Epithelial cell of prostate (primary cell): ENCODE measurements at regions not wholly inside any gene's neighbourhood (a gene's known extent, or its start where the extent isn't known, plus 50 kb on each side); places are given as distances from the start of the nearest gene placed in this dataset.
A peak's percentile ranks its signal among the peaks of the same experiment; 100 is the strongest.

ENCODE experiments used
- DNase-seq: peaks from one replicate; pipeline ENCODE4 v3.0.0-alpha.2; 2011; ENCODE audit warnings: low read depth, low spot score
- H3K27ac ChIP-seq: fragments of 450-650 bp; 2 replicates; pipeline ENCODE4 v1.5.1; 2017; ENCODE audit warnings: mild to moderate bottlenecking

- no peak for DNase-seq
Measured at GRCh38 chr4:189036906-189037305, 897.7 kb downstream of the TRIML1 start.

GRCh38 chr4:189046642-189047041 lies 894.0 kb upstream of the FRG1 start:
- DNase-seq = peak; percentile 27
- H3K27ac ChIP-seq = no peak overlapping the region

More at GRCh38 chr4:189036906-189037305, 897.7 kb downstream of the TRIML1 start:
- no peak overlapping the region for H3K27ac ChIP-seq

GRCh38 chr4:189048119-189048518 lies 892.6 kb upstream of the FRG1 start:
- H3K27ac ChIP-seq = no peak overlapping the region
- DNase-seq = no peak

GRCh38 chr4:189049682-189050081 lies 891.0 kb upstream of the FRG1 start:
- no peak for DNase-seq
- H3K27ac ChIP-seq = no peak overlapping the region

GRCh38 chr4:189050643-189051042 lies 890.0 kb upstream of the FRG1 start:
- DNase-seq = peak; percentile 10
- no peak overlapping the region for H3K27ac ChIP-seq

- DNase-seq = no peak
- H3K27ac ChIP-seq = no peak overlapping the region
Measured at GRCh38 chr4:189053621-189054020, 887.1 kb upstream of the FRG1 start.

- DNase-seq = no peak
- H3K27ac ChIP-seq = no peak overlapping the region
Measured at GRCh38 chr4:189060104-189060503, 880.6 kb upstream of the FRG1 start.

- DNase-seq = no peak
- no peak overlapping the region for H3K27ac ChIP-seq
Measured at GRCh38 chr4:189062047-189062820, 878.4 kb upstream of the FRG1 start.

- H3K27ac ChIP-seq = peak overlapping the region; percentile 32
- DNase-seq = no peak
Measured at GRCh38 chr4:189069772-189070171, 870.9 kb upstream of the FRG1 start.

- DNase-seq = no peak
- no peak overlapping the region for H3K27ac ChIP-seq
Measured at GRCh38 chr4:189071241-189071640, 869.4 kb upstream of the FRG1 start.

- no peak overlapping the region for H3K27ac ChIP-seq
- no peak for DNase-seq
Measured at GRCh38 chr4:189073739-189074138, 866.9 kb upstream of the FRG1 start.

GRCh38 chr4:189081826-189082225 lies 858.8 kb upstream of the FRG1 start:
- no peak overlapping the region for H3K27ac ChIP-seq
- DNase-seq = peak; percentile 65

- no peak for DNase-seq
- H3K27ac ChIP-seq = no peak overlapping the region
Measured at GRCh38 chr4:189083769-189084168, 856.9 kb upstream of the FRG1 start.

GRCh38 chr4:189084671-189085070 lies 856.0 kb upstream of the FRG1 start:
- H3K27ac ChIP-seq = no peak overlapping the region
- DNase-seq = no peak

- H3K27ac ChIP-seq = no peak overlapping the region
- no peak for DNase-seq
Measured at GRCh38 chr4:189087971-189088370, 852.7 kb upstream of the FRG1 start.

GRCh38 chr4:189088780-189089179 lies 851.9 kb upstream of the FRG1 start:
- DNase-seq = peak; percentile 26
- H3K27ac ChIP-seq = no peak overlapping the region

GRCh38 chr4:189090174-189090814 lies 850.4 kb upstream of the FRG1 start:
- DNase-seq = no peak

GRCh38 chr4:189092581-189092980 lies 848.1 kb upstream of the FRG1 start:
- H3K27ac ChIP-seq = no peak overlapping the region
- no peak for DNase-seq

More at GRCh38 chr4:189090174-189090814, 850.4 kb upstream of the FRG1 start:
- no peak overlapping the region for H3K27ac ChIP-seq

- no peak for DNase-seq
- no peak overlapping the region for H3K27ac ChIP-seq
Measured at GRCh38 chr4:189096108-189096507, 844.6 kb upstream of the FRG1 start.

- no peak overlapping the region for H3K27ac ChIP-seq
- no peak for DNase-seq
Measured at GRCh38 chr4:189096717-189097116, 844.0 kb upstream of the FRG1 start.

GRCh38 chr4:189098932-189099696 lies 841.6 kb upstream of the FRG1 start:
- no peak overlapping the region for H3K27ac ChIP-seq
- no peak for DNase-seq
